GM21723 (cell line): ENCODE measurements at regions not wholly inside any gene's neighbourhood (a gene's known extent, or its start where the extent isn't known, plus 50 kb on each side); places are given as distances from the start of the nearest gene placed in this dataset.
"Not testable (repeated sequence)": the region's sequence is repeated elsewhere in the genome, so short reads cannot be mapped to it uniquely, and the experiment has no call there.

ENCODE experiments used
- ATAC-seq: cut with Tn5 transposase; IDR thresholded peaks from one replicate; pipeline ENCODE4 v1.9.1; 2021; ENCODE audit warnings: mild to moderate bottlenecking, moderate library complexity; ENCODE audit not compliant: unreplicated experiment

DNA sequence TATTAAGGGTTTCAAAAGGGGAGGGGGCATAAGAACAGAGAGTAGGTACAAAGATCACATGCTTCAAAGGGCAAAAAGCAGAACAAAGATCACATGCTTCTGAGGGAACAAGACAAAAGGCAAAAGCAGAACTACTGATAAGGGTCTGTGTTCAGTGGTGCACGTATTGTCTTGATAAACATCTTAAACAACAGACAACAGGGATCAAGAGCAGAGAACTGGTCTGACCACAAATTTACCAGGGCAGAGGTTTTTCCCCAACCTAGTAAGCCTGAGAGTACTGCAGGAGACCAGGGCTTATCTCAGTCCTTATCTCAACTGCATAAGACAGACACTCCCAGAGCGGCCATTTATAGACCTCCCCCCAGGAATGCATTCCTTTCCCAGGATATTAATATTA is 900.2 kb upstream of the PRKX start:
- ATAC-seq = not testable (repeated sequence)

DNA sequence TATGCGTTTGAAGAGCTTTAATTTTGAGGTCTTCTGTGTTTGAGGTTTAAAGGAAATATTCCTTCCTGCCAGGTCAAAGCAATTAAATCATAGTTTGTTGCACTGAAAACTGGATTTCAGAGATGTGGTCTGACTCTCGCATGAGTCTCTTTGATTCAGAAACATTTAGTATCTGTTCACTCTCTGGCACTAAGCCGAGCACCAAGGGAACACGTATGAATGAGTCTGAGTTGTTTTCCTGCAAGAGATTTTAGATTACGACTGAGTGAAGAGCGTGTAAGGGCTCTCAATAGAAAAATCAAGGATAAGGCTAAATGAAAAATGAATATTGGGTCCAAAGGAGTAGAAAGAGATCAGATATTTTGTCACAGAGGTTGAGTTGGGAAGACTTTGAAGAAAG is 875.4 kb upstream of the PRKX start:
- no peak for ATAC-seq

DNA sequence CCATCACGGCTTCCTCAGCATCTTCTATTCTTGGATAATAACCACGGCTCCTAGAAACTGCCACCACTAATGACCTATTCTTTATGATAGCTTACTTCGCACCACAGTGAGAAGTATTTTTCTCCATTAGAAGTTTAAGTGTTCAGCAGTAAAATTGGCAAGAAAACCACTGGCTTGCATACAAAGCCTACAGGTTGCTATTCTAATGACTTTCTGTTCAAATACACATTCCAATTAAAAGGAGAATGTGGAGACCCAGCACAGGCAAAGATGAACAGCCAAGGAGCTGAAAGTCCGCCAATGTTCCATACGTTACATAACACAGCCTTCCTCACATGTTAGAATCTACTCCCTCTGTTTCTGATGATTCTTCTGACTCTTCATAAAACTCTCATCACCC is 875.0 kb upstream of the PRKX start:
- no peak for ATAC-seq

DNA sequence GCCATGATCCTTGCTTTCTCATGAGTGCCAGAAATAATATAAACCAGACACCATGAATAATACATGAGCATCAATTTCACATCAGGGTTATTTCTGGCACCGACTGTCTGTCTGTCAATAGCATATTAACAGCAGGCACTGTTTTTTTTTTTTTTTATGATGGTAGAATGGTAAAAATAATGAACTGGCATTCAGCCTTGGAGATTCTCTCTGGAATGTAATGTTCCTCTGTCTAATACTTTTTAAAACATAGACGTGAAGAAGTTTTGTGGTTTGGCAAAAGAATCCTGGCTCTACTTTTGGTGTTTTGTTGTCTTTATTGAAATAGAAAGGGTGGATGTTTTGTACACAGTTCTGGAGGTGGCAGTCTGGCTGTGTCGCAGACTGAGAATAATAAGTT is 874.6 kb upstream of the PRKX start:
- ATAC-seq = no peak

DNA sequence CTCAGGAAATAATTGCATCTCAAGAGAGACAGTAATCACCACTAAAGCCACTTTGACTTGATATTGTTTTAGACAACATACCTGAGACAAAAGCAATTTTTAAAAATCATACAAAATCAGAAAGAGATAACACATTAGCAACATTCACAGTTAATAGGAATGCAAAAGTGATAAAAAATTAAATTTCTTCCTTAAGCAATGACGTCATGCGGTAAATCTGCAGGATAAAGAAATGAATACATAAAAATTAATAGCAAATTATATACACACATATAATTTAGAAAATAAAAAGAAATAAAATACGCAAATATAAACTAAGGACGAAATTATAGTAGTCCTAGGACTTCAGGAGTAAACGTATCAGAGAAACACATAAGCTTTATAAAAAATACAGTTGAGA is 866.5 kb upstream of the PRKX start:
- no peak for ATAC-seq

DNA sequence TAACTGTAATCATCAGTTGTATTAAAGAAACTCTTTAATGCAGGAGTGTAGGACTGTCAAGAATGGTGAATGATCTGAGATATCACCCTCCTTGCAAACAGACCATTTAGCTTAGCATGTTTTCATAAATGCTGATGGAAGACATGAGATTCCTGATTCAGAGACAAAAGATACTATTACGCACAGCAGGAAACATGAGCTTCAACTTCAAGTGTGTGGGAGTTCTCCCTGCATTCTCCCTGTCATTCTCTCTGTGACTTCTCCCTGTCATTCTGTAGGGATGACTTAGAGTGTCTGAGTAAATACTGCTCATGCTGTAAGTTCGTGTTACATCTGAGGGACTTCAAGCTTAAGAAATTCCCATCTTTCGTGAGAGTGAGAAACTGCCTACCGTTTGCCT is 866.0 kb upstream of the PRKX start:
- no peak for ATAC-seq

DNA sequence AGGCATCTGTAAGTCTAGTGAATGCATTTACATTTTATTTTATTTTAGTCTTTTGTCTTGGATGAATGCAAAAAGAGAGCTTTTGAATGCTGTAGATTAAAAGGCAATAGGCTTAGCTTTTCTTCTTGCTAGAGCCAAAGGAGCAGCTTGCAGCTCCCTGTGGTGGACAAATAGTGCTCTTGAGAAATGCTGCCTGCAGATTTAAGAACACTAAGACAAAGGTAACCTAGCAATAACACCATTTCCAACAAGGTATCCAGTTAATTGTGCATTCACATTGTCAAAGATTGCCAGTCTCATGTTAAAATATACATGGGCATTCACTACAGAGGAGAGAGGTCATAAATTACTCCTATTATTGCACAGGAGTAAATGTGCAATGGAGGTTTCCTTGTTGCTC is 859.2 kb upstream of the PRKX start:
- no peak for ATAC-seq

DNA sequence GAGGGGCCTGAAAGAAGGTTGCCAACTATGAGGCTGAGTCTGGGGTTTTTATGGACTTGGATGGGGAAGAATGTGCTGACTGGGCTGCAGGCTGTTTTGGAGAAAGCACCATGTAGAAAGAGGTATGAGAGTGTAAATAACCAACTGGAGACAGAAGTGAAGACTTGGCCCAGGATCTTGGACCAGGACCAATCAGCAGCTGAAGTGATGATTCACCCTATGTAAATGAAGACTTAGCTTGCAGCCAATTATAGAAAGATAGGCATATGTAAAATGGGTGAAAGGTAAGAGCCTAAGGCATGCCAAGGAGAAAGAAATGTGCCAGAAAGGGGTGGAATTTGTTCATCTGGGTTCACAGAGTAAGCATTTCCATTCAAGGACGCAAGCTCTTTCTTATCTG is 856.7 kb upstream of the PRKX start:
- ATAC-seq = no peak

DNA sequence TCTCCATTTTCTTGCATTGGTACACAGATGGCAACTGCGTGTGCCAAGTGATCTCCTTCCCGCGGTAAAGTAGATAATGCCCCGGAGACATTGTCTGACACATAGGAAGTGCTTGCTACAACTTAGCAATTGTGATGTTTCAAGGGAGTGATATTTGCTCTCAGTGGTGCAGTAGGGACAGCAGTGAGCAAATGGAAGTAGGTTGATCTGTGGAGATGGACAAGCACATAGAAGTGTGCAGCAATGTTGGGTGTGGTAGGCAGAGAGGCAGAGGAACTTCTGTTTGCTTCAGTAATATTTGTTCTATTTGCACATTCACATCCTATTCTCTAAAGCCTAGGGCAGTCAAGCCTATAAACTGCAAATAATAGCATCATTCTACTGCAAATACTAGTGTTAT is 846.7 kb upstream of the PRKX start:
- ATAC-seq = no peak

DNA sequence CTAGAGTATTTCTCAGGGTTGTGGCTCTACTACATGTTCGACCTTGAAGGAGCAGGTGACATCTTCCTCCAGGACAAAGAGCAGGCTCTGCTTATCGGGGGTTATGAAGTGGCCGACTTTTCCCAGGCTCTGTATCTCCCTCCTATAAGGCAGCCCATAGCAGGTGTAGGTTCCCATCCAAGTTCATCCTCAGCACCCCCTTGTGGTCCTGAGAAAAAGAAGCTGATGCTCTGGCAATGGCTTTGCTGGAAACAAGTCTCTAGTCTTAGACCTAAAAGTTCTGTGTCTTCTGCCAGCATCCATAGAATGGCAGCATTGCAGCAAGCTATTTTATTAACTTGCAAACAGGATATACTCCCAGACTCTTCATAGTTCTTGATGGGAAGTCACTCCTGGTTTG is 836.6 kb upstream of the PRKX start:
- no peak for ATAC-seq

DNA sequence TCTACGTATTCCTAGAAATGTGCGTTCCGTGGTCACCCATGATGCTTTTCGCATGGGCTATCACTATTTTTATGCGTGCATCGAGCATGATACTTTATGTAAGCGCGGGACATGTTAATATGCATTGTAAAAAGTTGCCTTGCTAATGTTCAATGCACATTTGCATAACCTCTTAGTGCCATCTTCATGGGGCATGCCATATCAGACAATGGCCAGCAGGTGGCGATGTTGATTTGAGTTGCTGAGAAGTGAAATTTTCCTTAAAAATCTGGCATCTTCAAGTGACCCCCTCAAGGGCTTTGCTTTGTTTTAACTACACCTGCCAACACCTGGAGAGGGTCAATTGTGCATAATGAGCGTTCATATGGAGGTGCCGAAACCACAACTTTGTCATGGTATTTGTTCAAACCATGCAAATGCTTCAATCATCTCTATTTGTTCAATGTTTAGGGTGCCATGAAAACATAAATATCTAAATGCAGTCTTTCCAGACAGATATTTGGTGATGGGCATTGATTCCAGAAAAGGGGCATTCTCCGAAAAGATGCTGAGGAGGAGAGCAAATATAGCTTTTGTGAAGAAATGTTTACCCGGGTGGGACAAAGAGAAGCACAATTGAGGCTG is 833.9 kb upstream of the PRKX start:
- ATAC-seq = peak; percentile 71

DNA sequence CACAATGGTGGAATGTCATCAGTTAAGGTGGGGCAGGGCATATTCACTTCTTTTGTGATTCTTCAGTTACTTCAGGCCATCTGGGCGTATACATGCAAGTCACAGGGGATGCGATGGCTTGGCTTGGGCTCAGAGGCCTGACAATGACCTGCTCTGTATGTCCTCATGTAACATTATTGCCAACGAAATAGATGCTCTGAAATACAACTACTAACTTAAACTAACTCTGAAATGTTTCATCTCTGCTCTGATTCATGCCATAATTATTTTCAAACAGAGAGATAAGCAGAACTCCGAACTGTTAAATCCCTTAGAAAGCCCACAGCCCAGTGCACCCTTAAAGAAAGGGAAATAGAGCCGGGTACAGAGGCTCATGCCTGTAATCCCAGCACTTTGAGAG is 832.7 kb upstream of the PRKX start:
- not testable (repeated sequence) for ATAC-seq

DNA sequence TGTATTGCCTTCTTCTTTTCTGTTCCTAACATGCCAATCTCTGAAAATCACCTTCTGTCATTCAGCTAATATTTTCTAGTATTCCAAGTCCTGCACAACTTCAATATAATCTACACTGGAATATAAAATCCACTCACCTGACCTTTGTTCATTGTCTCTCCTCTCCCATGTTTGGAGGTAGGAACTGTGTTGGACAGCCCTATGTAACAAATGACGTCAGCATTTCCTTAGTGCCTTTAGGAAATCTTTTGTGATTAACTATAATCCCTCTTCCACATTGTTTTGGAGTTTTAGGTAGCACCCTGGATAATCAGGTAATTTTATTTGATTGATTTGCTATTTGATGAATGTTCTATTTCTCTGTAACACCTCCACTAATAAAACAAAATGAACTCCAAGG is 814.8 kb upstream of the PRKX start:
- no peak for ATAC-seq

DNA sequence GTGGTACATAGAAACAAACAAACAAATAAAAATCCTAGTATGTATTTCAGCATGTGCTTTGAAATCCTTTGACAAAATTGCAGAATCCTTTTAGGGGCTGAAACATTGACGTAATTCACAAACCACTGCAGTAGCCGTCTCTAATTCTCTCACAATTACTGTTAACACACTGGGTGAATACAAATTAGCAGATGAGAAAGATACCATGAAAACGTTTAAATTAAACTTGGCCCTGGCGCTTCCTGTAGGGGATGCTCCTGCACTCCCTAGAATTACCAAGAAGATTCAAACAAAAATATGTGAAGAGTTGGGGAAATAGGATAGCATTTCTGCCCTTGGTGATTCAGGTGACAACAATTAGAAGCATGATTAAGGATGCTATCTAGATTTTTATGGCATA is 772.5 kb upstream of the PRKX start:
- ATAC-seq = no peak

DNA sequence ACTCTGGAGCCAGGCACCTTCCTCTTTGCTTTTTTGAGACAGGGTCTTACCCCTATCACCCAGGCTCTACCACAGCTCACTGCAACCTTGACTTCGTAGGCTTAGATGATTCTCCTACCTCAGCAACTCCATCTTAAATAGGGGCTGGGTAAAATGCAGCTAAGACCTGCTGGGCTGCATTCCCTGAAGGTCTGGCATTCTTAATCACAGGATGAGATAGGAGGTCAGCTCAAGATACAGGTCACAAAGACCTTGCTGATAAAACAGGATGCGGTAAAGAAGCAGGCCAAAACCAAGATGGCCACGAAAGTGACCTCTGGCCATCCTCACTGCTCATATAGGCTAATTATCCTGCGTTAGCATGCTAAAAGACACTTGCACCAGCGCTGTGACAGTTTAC is 770.8 kb upstream of the PRKX start:
- no peak for ATAC-seq

DNA sequence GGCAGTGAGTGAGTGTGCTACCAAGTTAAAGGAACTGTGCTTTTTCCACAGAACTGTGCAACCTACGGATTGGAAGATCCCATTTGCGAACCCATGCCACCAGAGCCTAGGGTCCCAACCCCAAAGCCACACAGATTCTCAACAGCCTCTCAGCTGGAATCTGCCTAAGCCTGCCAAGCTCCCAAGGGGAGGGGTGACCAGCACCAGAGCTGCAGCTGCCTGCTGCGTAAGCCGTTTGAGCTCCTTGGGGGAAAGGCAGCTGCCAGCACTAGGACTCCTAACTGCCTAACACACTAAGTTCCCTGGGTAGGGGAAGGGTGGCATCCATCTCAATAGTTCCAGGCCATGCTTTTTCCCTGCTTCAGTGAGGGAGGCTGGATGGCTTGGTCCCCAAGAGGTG is 738.1 kb upstream of the PRKX start:
- no peak for ATAC-seq

DNA sequence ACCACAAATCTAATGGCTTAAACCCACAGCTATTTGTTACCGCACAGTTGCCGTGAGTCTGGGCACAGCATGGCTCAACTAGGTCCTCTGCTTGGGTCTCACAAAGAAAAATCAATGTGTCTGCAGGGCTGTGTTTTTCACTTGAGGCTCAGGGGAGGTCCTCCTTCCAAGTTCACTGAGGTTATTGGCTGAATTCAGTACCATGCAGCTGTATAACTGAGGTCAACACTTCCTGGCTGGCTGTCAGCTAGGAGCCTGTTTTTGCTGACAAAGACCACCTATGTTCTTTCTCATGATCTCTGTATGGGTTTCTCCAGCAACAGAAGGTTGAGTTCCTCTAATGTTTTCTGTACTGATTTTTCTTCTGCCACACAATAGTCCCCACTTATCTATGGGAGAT is 736.7 kb upstream of the PRKX start:
- ATAC-seq = no peak

DNA sequence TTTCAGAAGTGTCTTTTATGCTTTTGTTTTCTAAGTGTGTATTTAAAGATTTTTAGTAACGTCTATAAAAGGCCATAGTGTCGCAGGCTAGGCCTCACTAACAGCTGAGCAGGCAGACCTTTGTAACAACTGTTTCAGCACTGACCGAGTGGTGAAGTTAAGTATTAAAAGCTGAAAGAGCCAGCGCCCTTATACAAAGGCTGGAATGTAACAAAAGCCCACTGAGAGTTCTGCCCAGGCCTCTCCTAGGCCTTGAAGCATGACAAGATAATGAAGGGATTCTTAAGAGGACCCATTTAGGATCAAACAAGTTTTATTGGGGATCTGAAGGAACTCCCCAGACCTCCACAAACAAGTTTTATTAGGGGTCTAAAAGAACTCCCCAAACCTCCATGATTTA is 722.5 kb upstream of the PRKX start:
- ATAC-seq = no peak

DNA sequence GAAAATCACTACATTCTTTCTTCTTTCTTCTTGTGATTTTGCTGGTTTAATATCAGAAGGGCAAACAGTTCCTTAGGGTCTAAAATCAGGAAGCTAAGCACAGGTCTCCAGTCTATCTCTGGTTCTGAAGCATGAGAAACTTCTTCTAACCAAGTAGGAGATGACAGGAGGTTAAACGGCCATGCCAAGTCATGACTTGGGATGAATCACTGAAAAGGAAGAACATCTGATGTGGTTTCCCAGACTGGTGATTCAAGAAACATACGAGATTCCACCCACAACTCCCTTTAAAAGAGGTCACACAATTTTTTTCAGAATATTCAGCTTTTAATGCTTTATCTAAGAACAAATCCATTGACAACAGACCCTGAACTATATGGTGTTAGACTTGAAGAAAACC is 684.0 kb upstream of the PRKX start:
- no peak for ATAC-seq

DNA sequence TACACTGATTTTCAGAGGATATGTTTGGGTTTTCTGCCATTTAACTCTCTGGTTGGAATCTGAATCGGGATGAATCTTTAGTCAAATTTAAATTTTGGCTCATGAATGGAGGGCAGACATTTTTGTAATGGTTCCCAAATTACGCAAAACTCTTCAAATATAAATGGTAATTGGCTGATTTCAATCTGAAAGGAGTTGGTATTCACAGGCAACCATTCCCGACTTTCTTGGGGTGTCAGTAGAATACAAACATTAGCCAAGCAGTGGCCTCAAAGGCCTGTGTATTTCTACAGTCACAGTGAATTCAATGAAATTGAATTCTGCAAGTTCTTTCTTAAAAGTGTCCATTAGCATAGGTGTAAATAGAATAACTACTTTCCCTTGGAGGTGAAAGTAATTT is 668.8 kb upstream of the PRKX start:
- no peak for ATAC-seq

DNA sequence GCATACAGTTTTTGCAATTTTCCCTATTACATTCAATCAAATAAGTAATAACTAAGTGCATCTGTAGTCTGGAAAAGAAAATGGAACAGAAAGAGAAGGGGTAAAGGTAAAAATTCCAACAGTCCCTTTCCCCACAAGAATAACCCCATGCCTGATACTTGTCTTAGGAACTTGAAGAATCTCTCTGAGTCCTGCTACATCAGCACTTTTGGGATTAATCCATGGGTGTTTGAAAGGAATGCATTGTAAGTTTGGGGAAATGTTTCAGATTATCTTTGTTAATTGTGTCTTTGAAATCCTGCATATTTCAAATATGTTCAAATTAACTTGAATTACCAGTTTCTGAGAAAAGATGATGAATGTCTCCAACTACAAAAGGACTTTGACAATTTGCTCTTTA is 667.3 kb upstream of the PRKX start:
- no peak for ATAC-seq

DNA sequence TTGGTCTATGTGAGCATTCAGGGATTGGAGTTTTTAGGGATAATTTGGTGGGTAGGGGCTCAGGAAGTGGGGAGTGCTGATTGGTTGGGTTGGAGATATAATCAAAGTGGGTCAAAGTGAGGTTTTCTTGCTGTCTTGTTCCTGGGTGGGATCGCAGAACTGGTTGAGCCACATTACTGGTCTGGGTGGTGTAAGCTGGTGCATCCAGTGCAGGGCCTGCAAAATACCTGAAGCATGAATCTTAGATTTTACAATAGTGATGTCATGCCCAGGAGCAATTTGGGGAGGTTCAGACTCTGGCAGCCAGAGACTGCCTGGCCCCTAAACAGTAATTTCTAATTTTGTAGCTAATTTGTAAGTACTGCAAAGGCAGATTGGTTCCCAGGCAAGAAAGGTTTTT is 665.6 kb upstream of the PRKX start:
- ATAC-seq = no peak

DNA sequence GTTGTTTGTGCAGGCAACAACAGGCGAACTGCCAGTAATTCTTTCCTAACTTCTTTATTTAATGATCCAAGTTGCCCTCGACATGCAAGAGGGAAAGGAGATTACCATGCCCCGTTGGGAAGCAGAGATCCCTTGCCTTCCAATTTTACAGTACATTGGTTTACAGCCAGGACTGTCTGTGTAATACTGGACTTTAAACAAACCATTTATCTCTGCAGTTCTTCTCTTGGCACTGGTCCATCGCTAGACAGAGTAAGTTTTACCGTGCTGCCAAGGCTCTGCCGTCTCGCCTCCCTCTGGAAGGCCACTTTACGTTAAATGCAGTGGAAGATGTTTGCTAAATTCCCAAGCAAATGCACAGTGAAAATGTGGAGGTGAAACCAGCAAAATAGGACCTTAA is 660.3 kb upstream of the PRKX start:
- ATAC-seq = no peak

DNA sequence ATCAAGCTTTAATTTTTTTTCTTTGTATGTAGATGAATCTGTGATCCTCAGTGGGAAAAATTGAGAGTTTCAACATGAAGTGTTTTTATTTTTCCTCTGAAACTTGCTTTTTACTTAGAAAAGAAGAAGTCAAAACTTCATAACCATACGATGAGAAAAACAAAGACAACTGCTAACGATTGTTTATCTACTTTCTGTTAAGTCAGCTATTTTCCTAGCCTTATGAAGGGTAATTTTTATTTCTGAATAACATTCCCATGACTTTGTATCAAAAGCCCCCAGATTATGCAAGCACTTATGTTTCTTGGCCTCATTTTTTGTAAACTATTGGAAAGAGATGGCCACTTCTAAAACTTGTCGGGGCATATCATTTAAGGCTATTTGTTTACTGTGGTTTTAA is 645.1 kb upstream of the PRKX start:
- ATAC-seq = no peak
